ENCODE measurements at regions not wholly inside any gene's neighbourhood (a gene's known extent, or its start where the extent isn't known, plus 50 kb on each side); places are given as distances from the start of the nearest gene placed in this dataset.

DNA sequence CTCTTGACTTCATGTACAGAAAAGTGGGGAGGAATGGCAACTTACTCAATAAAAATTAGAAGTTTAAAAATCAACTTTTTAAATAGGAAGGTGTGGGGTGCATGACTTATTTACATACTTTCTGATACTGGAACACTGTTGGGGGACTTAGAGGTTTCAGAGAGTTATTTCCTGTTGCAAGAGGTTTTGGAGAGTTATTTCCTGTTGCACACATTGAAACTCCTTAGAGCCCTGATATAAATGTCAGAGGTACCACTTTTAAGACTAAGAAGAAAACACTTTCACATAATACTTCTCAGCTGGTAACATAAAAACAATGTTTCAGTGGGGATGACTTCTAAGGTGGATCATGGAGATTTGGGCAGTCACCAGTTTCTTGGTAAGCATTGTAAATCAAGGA is 579.9 kb downstream of the MMUT start:
- no peak overlapping the region for H3K27ac ChIP-seq
- TF ChIP-seq, protein P1, sequence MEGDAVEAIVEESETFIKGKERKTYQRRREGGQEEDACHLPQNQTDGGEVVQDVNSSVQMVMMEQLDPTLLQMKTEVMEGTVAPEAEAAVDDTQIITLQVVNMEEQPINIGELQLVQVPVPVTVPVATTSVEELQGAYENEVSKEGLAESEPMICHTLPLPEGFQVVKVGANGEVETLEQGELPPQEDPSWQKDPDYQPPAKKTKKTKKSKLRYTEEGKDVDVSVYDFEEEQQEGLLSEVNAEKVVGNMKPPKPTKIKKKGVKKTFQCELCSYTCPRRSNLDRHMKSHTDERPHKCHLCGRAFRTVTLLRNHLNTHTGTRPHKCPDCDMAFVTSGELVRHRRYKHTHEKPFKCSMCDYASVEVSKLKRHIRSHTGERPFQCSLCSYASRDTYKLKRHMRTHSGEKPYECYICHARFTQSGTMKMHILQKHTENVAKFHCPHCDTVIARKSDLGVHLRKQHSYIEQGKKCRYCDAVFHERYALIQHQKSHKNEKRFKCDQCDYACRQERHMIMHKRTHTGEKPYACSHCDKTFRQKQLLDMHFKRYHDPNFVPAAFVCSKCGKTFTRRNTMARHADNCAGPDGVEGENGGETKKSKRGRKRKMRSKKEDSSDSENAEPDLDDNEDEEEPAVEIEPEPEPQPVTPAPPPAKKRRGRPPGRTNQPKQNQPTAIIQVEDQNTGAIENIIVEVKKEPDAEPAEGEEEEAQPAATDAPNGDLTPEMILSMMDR (IDR thresholded peaks at IDR 0.05), result no peak
- no peak for TF ChIP-seq ZFX (IDR thresholded peaks at IDR 0.05; ENCODE audit: borderline replicate concordance)

DNA sequence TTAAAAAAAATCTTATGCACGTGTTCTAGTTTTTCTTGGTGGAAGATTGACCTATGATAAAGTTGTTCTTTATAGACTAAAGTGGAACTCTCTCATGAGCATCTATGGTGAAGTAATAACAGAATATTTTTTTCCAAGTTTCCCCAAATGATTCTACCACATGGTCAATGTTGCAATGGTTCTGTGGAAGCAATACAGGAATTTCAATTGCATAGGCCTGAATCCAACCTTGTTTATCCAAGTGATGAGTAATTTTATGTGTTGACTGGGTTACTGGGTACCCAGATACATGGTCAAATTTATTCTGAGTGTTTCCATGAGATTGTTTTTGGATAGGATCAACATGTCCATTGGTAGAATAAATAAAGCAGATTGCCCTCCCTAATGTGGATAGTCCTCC is 581.5 kb downstream of the MMUT start:
- TF ChIP-seq, protein P1 (IDR thresholded peaks at IDR 0.05), result no peak
- TF ChIP-seq ZFX (IDR thresholded peaks at IDR 0.05; ENCODE audit: borderline replicate concordance), result no peak

DNA sequence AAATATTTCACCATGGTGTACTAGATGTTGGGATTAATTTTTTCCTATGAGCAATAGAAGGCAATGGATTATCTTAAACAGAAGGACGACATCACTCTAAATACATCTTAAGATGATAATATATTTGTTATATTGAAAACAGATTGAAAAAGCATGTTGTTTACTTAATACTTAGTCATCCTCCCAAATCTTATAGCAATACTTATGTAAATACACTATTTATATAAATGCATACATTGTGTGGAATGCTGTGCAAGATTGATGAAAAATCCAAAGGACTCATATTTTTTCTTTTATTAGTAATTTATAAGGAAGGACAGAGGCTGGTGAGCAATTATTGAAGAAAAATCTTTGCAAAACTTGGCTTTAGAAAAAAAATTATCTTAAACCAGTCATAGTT is 593.5 kb downstream of the MMUT start:
- no peak overlapping the region for H3K27ac ChIP-seq
- no peak for TF ChIP-seq ZFX (IDR thresholded peaks at IDR 0.05; ENCODE audit: borderline replicate concordance)
- TF ChIP-seq, protein P1 (IDR thresholded peaks at IDR 0.05), result no peak

More for the DNA sequence above, 581.5 kb downstream of the MMUT start:
- no peak overlapping the region for H3K27ac ChIP-seq

DNA sequence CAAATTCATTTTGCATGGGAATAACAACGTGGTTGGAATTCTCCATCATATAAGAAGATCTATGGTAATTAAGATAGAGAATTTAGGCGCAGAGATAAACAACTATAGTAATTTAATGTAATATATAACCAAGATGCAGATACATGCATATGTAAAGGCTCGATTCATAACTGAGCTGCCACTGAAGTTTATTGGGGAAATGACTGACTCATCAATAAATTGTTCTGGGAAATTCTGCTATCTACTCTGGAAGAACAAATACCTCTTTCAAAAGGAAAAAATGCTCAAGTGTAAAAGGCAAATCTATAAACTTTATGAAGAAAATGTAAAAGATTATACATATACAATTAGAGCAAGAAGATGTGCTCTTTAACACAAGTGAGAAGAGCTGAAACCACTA is 596.4 kb downstream of the MMUT start:
- TF ChIP-seq ZFX (IDR thresholded peaks at IDR 0.05; ENCODE audit: borderline replicate concordance), result no peak
- H3K27ac ChIP-seq, result no peak overlapping the region

DNA sequence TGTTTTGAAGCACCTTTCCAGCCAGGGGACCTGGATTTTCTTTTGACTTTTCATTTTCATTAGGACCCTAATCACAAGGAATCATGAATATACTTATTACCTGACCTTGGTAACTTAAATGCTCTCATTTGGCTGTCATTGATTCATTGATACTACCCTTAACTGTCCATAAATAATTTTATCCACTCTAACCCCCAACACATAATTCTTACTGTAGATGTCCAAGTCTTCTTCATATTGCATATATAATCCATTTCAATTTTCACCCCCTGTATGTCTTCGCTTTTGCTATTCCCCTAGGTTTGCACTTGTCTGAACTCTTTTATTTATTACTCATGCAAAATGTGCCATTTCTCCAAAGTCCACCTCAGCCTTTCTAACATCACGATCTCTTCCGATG is 602.9 kb downstream of the MMUT start:
- H3K27ac ChIP-seq, result no peak overlapping the region
- TF ChIP-seq ZFX (IDR thresholded peaks at IDR 0.05; ENCODE audit: borderline replicate concordance), result no peak
- TF ChIP-seq, protein P1 (IDR thresholded peaks at IDR 0.05), result no peak

DNA sequence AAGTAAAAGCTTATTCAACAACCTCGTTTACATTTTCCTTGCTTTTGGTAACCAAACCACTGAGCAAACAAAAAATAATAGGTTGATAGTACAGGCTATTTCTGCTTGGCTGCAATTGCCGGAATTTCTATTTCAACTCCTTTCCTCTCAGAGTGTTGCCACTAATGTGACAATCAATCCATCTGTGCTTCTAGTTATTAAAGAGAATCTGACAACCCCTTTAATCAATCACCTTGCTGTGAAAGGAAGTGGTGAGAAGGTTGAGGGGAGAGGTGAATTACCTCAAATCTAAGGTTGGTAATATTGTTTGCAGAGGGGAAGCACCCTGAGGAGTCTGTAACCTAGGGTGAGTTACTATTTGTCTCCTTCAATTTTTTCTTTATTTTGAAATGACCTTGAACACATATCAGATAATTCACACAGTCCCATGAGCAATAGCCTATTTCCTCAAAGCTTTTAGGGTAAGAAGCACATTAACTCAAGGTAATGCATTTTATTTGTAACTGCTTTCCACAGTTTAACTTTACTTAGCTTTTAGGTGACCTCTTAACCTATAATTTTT is 603.4 kb downstream of the MMUT start:
- TF ChIP-seq, protein P1 (IDR thresholded peaks at IDR 0.05), result no peak
- TF ChIP-seq ZFX (IDR thresholded peaks at IDR 0.05; ENCODE audit: borderline replicate concordance), result no peak
- H3K27ac ChIP-seq, result no peak overlapping the region

DNA sequence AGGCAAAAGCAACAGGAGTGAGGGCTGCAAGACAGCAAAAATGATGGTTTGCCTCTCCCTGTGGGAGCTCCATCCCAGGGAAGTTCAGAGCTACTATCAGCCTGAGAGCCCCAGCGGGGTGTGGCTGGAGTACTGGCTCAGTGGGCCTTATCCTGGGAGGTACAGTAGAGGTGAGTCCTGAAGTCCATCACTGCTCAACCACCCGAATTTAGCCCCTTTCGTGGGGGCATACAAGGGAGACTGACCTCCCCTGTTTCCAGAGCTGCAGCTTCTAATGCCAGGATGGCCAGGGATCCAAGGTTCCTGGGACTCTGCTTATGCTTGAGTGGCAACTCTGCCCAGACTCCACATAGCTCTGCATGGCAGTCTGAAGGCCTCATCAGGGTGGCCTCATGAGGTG is 617.8 kb downstream of the MMUT start:
- no peak overlapping the region for H3K27ac ChIP-seq
- TF ChIP-seq, protein P1 (IDR thresholded peaks at IDR 0.05), result no peak
- TF ChIP-seq ZFX (IDR thresholded peaks at IDR 0.05; ENCODE audit: borderline replicate concordance), result no peak

DNA sequence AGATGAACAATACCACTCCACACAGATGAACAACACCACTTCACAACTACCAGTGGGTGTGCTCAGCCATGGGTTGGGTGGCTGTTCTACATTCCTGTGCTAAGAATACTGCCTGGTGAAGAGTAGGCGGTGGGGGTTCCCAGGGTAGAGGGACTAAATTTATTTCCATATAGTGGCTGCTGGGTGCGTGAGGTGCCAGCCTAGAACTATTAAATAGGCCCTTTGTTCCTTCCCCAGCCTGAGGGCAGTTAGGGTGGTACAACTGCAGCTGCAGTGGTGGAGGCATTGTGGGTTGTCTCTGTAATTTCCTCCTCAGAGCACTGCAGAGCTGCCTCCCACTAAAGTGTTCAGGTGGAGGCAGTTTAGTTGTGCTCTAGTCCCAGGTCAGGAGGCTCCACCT is 618.4 kb downstream of the MMUT start:
- TF ChIP-seq, protein P1 (IDR thresholded peaks at IDR 0.05), result no peak
- TF ChIP-seq ZFX (IDR thresholded peaks at IDR 0.05; ENCODE audit: borderline replicate concordance), result no peak
- no peak overlapping the region for H3K27ac ChIP-seq
